ENCODE measurements at regions not wholly inside any gene's neighbourhood (a gene's known extent, or its start where the extent isn't known, plus 50 kb on each side); places are given as distances from the start of the nearest gene placed in this dataset.

- no peaks in the 10 kb centered on the region for H3K36me3 ChIP-seq
- H3K9ac ChIP-seq = no peak overlapping the region
- no peaks in the 10 kb centered on the region for H3K27me3 ChIP-seq
- H3F3A ChIP-seq (ENCODE audit: low read depth) = no peaks in the 10 kb centered on the region
- no peaks in the 10 kb centered on the region for H3K36me3 Mint-ChIP-seq
- H3K9me3 ChIP-seq (ENCODE audit: low read depth) = no peaks in the 10 kb centered on the region
- H3K27me3 Mint-ChIP-seq (ENCODE audit: insufficient read depth, low read depth) = no peaks in the 10 kb centered on the region
- no peak overlapping the region for H3K4me3 Mint-ChIP-seq
- no peaks in the 10 kb centered on the region for H3K79me2 ChIP-seq (ENCODE audit: low read depth)
- no peak for TF ChIP-seq CTCF (IDR thresholded peaks at IDR 0.05)
- no peak for TF ChIP-seq EZH2 (IDR thresholded peaks at IDR 0.05)
- no peak for TF ChIP-seq EZH2phosphoT487 (IDR thresholded peaks at IDR 0.05)
- no peaks in the 10 kb centered on the region for H3K9me3 Mint-ChIP-seq
- H4K20me1 ChIP-seq (ENCODE audit: low read depth) = no peaks in the 10 kb centered on the region
- H3K27ac ChIP-seq = no peak overlapping the region
- DNase-seq (ENCODE audit: low spot score) = no peak
- H3K4me2 ChIP-seq = no peak overlapping the region
- H2AFZ ChIP-seq (replicated peaks) = peak overlapping the region; percentile 2
- H3K4me3 ChIP-seq = no peak overlapping the region
- no peaks in the 10 kb centered on the region for H3K4me1 ChIP-seq
- H3K27ac Mint-ChIP-seq = no peak overlapping the region
- H3K4me1 Mint-ChIP-seq = peaks cover 20% of the 10 kb centered on the region
These were observed 374.0 kb upstream of the SLC14A2 start for GRCh38 chr18:45241271-45241670.

- peaks cover 15% of the 10 kb centered on the region for H3K4me1 Mint-ChIP-seq
- H3K79me2 ChIP-seq (ENCODE audit: low read depth) = no peaks in the 10 kb centered on the region
- H3K4me3 ChIP-seq = no peak overlapping the region
- no peaks in the 10 kb centered on the region for H3K9me3 Mint-ChIP-seq
- no peak overlapping the region for H2AFZ ChIP-seq (replicated peaks)
- no peaks in the 10 kb centered on the region for H3K36me3 ChIP-seq
- H3K27me3 ChIP-seq = no peaks in the 10 kb centered on the region
- no peak overlapping the region for H3K4me3 Mint-ChIP-seq
- no peak for DNase-seq (ENCODE audit: low spot score)
- no peak overlapping the region for H3K27ac Mint-ChIP-seq
- H3K4me1 ChIP-seq = no peaks in the 10 kb centered on the region
- no peak for TF ChIP-seq EZH2 (IDR thresholded peaks at IDR 0.05)
- TF ChIP-seq CTCF (IDR thresholded peaks at IDR 0.05) = no peak
- TF ChIP-seq EZH2phosphoT487 (IDR thresholded peaks at IDR 0.05) = no peak
- H3K9me3 ChIP-seq (ENCODE audit: low read depth) = no peaks in the 10 kb centered on the region
- no peaks in the 10 kb centered on the region for H3K36me3 Mint-ChIP-seq
- H3F3A ChIP-seq (ENCODE audit: low read depth) = no peaks in the 10 kb centered on the region
- H3K27me3 Mint-ChIP-seq (ENCODE audit: insufficient read depth, low read depth) = no peaks in the 10 kb centered on the region
- H3K27ac ChIP-seq = no peak overlapping the region
- H3K9ac ChIP-seq = no peak overlapping the region
- no peak overlapping the region for H3K4me2 ChIP-seq
- no peaks in the 10 kb centered on the region for H4K20me1 ChIP-seq (ENCODE audit: low read depth)
These were observed 373.2 kb upstream of the SLC14A2 start for GRCh38 chr18:45241982-45242565.

GRCh38 chr18:45243340-45244110 lies 371.8 kb upstream of the SLC14A2 start:
- H2AFZ ChIP-seq (replicated peaks) = no peak overlapping the region

More at GRCh38 chr18:45243340-45244110, 371.8 kb upstream of the SLC14A2 start:
- no peak overlapping the region for H3K4me2 ChIP-seq
- H3K36me3 Mint-ChIP-seq = no peaks in the 10 kb centered on the region
- no peaks in the 10 kb centered on the region for H3K4me1 ChIP-seq
- H3K36me3 ChIP-seq = no peaks in the 10 kb centered on the region
- H3K27ac Mint-ChIP-seq = no peak overlapping the region
- no peak overlapping the region for H3K9ac ChIP-seq
- no peaks in the 10 kb centered on the region for H3K27me3 Mint-ChIP-seq (ENCODE audit: insufficient read depth, low read depth)
- H3K9me3 Mint-ChIP-seq = no peaks in the 10 kb centered on the region
- no peak for TF ChIP-seq EZH2 (IDR thresholded peaks at IDR 0.05)
- no peak for TF ChIP-seq CTCF (IDR thresholded peaks at IDR 0.05)
- no peak for TF ChIP-seq EZH2phosphoT487 (IDR thresholded peaks at IDR 0.05)
- H3F3A ChIP-seq (ENCODE audit: low read depth) = no peaks in the 10 kb centered on the region
- no peaks in the 10 kb centered on the region for H3K9me3 ChIP-seq (ENCODE audit: low read depth)
- peaks cover under 1% of the 10 kb centered on the region for H3K4me1 Mint-ChIP-seq
- H3K27me3 ChIP-seq = no peaks in the 10 kb centered on the region
- H3K27ac ChIP-seq = no peak overlapping the region
- no peaks in the 10 kb centered on the region for H4K20me1 ChIP-seq (ENCODE audit: low read depth)
- H3K4me3 ChIP-seq = no peak overlapping the region
- no peaks in the 10 kb centered on the region for H3K79me2 ChIP-seq (ENCODE audit: low read depth)
- no peak for DNase-seq (ENCODE audit: low spot score)
- H3K4me3 Mint-ChIP-seq = no peak overlapping the region
